NCI-H1417 (cell line): ENCODE measurements at regions not wholly inside any gene's neighbourhood (a gene's known extent, or its start where the extent isn't known, plus 50 kb on each side); places are given as distances from the start of the nearest gene placed in this dataset.
A peak's percentile ranks its signal among the peaks of the same experiment; 100 is the strongest.
"Not testable (repeated sequence)": the region's sequence is repeated elsewhere in the genome, so short reads cannot be mapped to it uniquely, and the experiment has no call there.

Experiments used
- DNase-seq, 3 experiments: peaks; one replicate each; lab custom pipeline; 2025; lab: John Stamatoyannopoulos, UW

- DNase-seq, result no peak
These were observed 112.8 kb downstream of the LUZP4 start for GRCh38 chrX:115402299-115402698.

GRCh38 chrX:115408771-115409400 lies 119.4 kb downstream of the LUZP4 start:
- DNase-seq, result no peak

GRCh38 chrX:115409551-115409950 lies 120.0 kb downstream of the LUZP4 start:
- no peak for DNase-seq

- DNase-seq, result no peak
These were observed 121.4 kb downstream of the LUZP4 start for GRCh38 chrX:115410731-115411428.

GRCh38 chrX:115413246-115413878 lies 123.8 kb downstream of the LUZP4 start:
- no peak for DNase-seq

- DNase-seq, result no peak
These were observed 129.6 kb downstream of the LUZP4 start for GRCh38 chrX:115419069-115419468.

- no peak for DNase-seq
These were observed 133.6 kb downstream of the LUZP4 start for GRCh38 chrX:115423086-115423485.

GRCh38 chrX:115425359-115425758 lies 135.6 kb upstream of the PLS3 start:
- no peak for DNase-seq

GRCh38 chrX:115427861-115428410 lies 133.0 kb upstream of the PLS3 start:
- DNase-seq, result no peak

GRCh38 chrX:115434834-115435233 lies 126.1 kb upstream of the PLS3 start:
- DNase-seq, result not testable (repeated sequence)

- no peak for DNase-seq
These were observed 123.0 kb upstream of the PLS3 start for GRCh38 chrX:115437841-115438595.

- DNase-seq, result no peak
These were observed 112.8 kb upstream of the PLS3 start for GRCh38 chrX:115448146-115448545.

GRCh38 chrX:115449742-115450141 lies 111.2 kb upstream of the PLS3 start:
- peak in 1 of 3 experiments; percentile 38 for DNase-seq

GRCh38 chrX:115452251-115452650 lies 108.7 kb upstream of the PLS3 start:
- DNase-seq, result no peak

- DNase-seq, result no peak
These were observed 100.8 kb upstream of the PLS3 start for GRCh38 chrX:115459883-115460880.

- DNase-seq, result no peak
These were observed 98.6 kb upstream of the PLS3 start for GRCh38 chrX:115462406-115462805.

- no peak for DNase-seq
These were observed 93.0 kb upstream of the PLS3 start for GRCh38 chrX:115467961-115468360.

GRCh38 chrX:115472131-115472530 lies 88.8 kb upstream of the PLS3 start:
- no peak for DNase-seq

- DNase-seq, result no peak
These were observed 74.5 kb upstream of the PLS3 start for GRCh38 chrX:115486510-115486909.

GRCh38 chrX:115487608-115488007 lies 73.4 kb upstream of the PLS3 start:
- no peak for DNase-seq

GRCh38 chrX:115490814-115491213 lies 70.2 kb upstream of the PLS3 start:
- no peak for DNase-seq
